ENCODE measurements at regions not wholly inside any gene's neighbourhood (a gene's known extent, or its start where the extent isn't known, plus 50 kb on each side); places are given as distances from the start of the nearest gene placed in this dataset.

GRCh38 chr2:15034246-15034645, 401.7 kb downstream of the LRATD1 start:
- TF ChIP-seq CTCF (IDR thresholded peaks at IDR 0.05; ENCODE audit: low read depth, low read length) (no peak), EZH2phosphoT487 (IDR thresholded peaks at IDR 0.05; ENCODE audit: low read depth) (no peak)
